ENCODE measurements at regions not wholly inside any gene's neighbourhood (a gene's known extent, or its start where the extent isn't known, plus 50 kb on each side); places are given as distances from the start of the nearest gene placed in this dataset.

- TF ChIP-seq EP300 (IDR thresholded peaks at IDR 0.05) = no peak
- no peak for TF ChIP-seq CTCF (IDR thresholded peaks at IDR 0.05)
These were observed 446.3 kb upstream of the NCAM2 start for GRCh38 chr21:20551939-20552338.
